ENCODE measurements at regions not wholly inside any gene's neighbourhood (a gene's known extent, or its start where the extent isn't known, plus 50 kb on each side); places are given as distances from the start of the nearest gene placed in this dataset.

GRCh38 chr18:78305789-78306188 is 673.8 kb upstream of the SALL3 start:
- DNase-seq (ENCODE audit: low read depth) = no peak
- no peak for TF ChIP-seq CTCF (conservative IDR thresholded peaks at IDR 0.05; ENCODE audit: low read length)
- no peak overlapping the region for H3K4me3 ChIP-seq (ENCODE audit: low read length)

- no peak for TF ChIP-seq CTCF (conservative IDR thresholded peaks at IDR 0.05; ENCODE audit: low read length)
- DNase-seq (ENCODE audit: low read depth) = no peak
- no peak overlapping the region for H3K4me3 ChIP-seq (ENCODE audit: low read length)
These were observed 670.3 kb upstream of the SALL3 start for GRCh38 chr18:78309307-78309706.

GRCh38 chr18:78309924-78310323 is 669.7 kb upstream of the SALL3 start:
- DNase-seq (ENCODE audit: low read depth) = no peak
- TF ChIP-seq CTCF (conservative IDR thresholded peaks at IDR 0.05; ENCODE audit: low read length) = no peak
- no peak overlapping the region for H3K4me3 ChIP-seq (ENCODE audit: low read length)

GRCh38 chr18:78319264-78319663 is 660.4 kb upstream of the SALL3 start:
- no peak for TF ChIP-seq CTCF (conservative IDR thresholded peaks at IDR 0.05; ENCODE audit: low read length)
- no peak for DNase-seq (ENCODE audit: low read depth)

GRCh38 chr18:78319961-78320360 is 659.7 kb upstream of the SALL3 start:
- TF ChIP-seq CTCF (conservative IDR thresholded peaks at IDR 0.05; ENCODE audit: low read length) = no peak
- DNase-seq (ENCODE audit: low read depth) = no peak
- H3K4me3 ChIP-seq (ENCODE audit: low read length) = no peak overlapping the region

More at GRCh38 chr18:78319264-78319663, 660.4 kb upstream of the SALL3 start:
- H3K4me3 ChIP-seq (ENCODE audit: low read length) = no peak overlapping the region

GRCh38 chr18:78321402-78321801 is 658.2 kb upstream of the SALL3 start:
- no peak for TF ChIP-seq CTCF (conservative IDR thresholded peaks at IDR 0.05; ENCODE audit: low read length)
- no peak overlapping the region for H3K4me3 ChIP-seq (ENCODE audit: low read length)

GRCh38 chr18:78323453-78324197 is 656.0 kb upstream of the SALL3 start:
- TF ChIP-seq CTCF (conservative IDR thresholded peaks at IDR 0.05; ENCODE audit: low read length) = no peak
- no peak overlapping the region for H3K4me3 ChIP-seq (ENCODE audit: low read length)
- DNase-seq (ENCODE audit: low read depth) = no peak

More at GRCh38 chr18:78321402-78321801, 658.2 kb upstream of the SALL3 start:
- no peak for DNase-seq (ENCODE audit: low read depth)

Data from AG10803 (cell line).